ENCODE measurements at regions not wholly inside any gene's neighbourhood (a gene's known extent, or its start where the extent isn't known, plus 50 kb on each side); places are given as distances from the start of the nearest gene placed in this dataset.

GRCh38 chr14:65878586-65878985 lies 466.1 kb downstream of the FUT8 start:
- no peak for DNase-seq

GRCh38 chr14:65879248-65880009 lies 466.9 kb downstream of the FUT8 start:
- DNase-seq = no peak

GRCh38 chr14:65880507-65880906 lies 468.0 kb downstream of the FUT8 start:
- DNase-seq = no peak

GRCh38 chr14:65881642-65882041 lies 469.1 kb downstream of the FUT8 start:
- DNase-seq = no peak

GRCh38 chr14:65888677-65889076 lies 476.1 kb downstream of the FUT8 start:
- DNase-seq = no peak

- no peak for DNase-seq
Observed at GRCh38 chr14:65892315-65892714, 479.8 kb downstream of the FUT8 start.

GRCh38 chr14:65900164-65900563 lies 487.6 kb downstream of the FUT8 start:
- DNase-seq = no peak

GRCh38 chr14:65901595-65901994 lies 489.1 kb downstream of the FUT8 start:
- DNase-seq = no peak

GRCh38 chr14:65904988-65905387 lies 492.5 kb downstream of the FUT8 start:
- no peak for DNase-seq

GRCh38 chr14:65906344-65906743 lies 493.8 kb downstream of the FUT8 start:
- DNase-seq = no peak

- DNase-seq = no peak
Observed at GRCh38 chr14:65906948-65907347, 494.4 kb downstream of the FUT8 start.

- DNase-seq = no peak
Observed at GRCh38 chr14:65910108-65910786, 497.7 kb downstream of the FUT8 start.

GRCh38 chr14:65915125-65915524 lies 502.6 kb downstream of the FUT8 start:
- DNase-seq = no peak

GRCh38 chr14:65916055-65916454 lies 503.5 kb downstream of the FUT8 start:
- DNase-seq = no peak

- no peak for DNase-seq
Observed at GRCh38 chr14:65920996-65921395, 508.5 kb downstream of the FUT8 start.

GRCh38 chr14:65922142-65922541 lies 509.6 kb downstream of the FUT8 start:
- DNase-seq = no peak

- DNase-seq = no peak
Observed at GRCh38 chr14:65926504-65926903, 514.0 kb downstream of the FUT8 start.

GRCh38 chr14:65926935-65927700 lies 514.6 kb downstream of the FUT8 start:
- no peak for DNase-seq

- DNase-seq = peak; percentile 81
Observed at GRCh38 chr14:65927931-65928356, 515.4 kb downstream of the FUT8 start.

- no peak for DNase-seq
Observed at GRCh38 chr14:65928995-65929394, 516.5 kb downstream of the FUT8 start.

GRCh38 chr14:65933400-65934069 lies 521.0 kb downstream of the FUT8 start:
- no peak for DNase-seq

- DNase-seq = no peak
Observed at GRCh38 chr14:65934070-65934435, 521.5 kb downstream of the FUT8 start.

- no peak for DNase-seq
Observed at GRCh38 chr14:65936342-65936975, 523.9 kb downstream of the FUT8 start.

Data from NCI-H2107 (cell line).